Skeletal muscle satellite cell (primary cell): ENCODE measurements at regions not wholly inside any gene's neighbourhood (a gene's known extent, or its start where the extent isn't known, plus 50 kb on each side); places are given as distances from the start of the nearest gene placed in this dataset.

Experiments
- H3K27me3 ChIP-seq: 2 replicates; pipeline ENCODE4 v1.7.0; 2013; ENCODE audit warnings: low read length; ENCODE audit not compliant: control insufficient read depth, insufficient read depth
- H3K36me3 ChIP-seq: 2 replicates; pipeline ENCODE4 v1.7.0; 2013; ENCODE audit warnings: mild to moderate bottlenecking, control low read depth, low read length; ENCODE audit not compliant: insufficient read depth
- H3K4me1 ChIP-seq: 2 replicates; pipeline ENCODE4 v1.7.0; 2013; ENCODE audit warnings: low read length; ENCODE audit not compliant: control insufficient read depth, insufficient read depth
- H3K4me2 ChIP-seq: 2 replicates; pipeline ENCODE4 v1.7.0; 2013; ENCODE audit warnings: mild to moderate bottlenecking, low read length
- H3K4me3 ChIP-seq: 2 replicates; pipeline ENCODE4 v1.7.0; 2013; ENCODE audit warnings: low read length
- H3K9ac ChIP-seq: 2 replicates; pipeline ENCODE4 v1.7.0; 2013; ENCODE audit warnings: mild to moderate bottlenecking, low read depth, low read length, moderate library complexity
- H3K9me3 ChIP-seq: replicated peaks from 2 replicates; pipeline ENCODE4 v1.7.0; 2013; ENCODE audit warnings: mild to moderate bottlenecking, control low read depth, low read length

DNA sequence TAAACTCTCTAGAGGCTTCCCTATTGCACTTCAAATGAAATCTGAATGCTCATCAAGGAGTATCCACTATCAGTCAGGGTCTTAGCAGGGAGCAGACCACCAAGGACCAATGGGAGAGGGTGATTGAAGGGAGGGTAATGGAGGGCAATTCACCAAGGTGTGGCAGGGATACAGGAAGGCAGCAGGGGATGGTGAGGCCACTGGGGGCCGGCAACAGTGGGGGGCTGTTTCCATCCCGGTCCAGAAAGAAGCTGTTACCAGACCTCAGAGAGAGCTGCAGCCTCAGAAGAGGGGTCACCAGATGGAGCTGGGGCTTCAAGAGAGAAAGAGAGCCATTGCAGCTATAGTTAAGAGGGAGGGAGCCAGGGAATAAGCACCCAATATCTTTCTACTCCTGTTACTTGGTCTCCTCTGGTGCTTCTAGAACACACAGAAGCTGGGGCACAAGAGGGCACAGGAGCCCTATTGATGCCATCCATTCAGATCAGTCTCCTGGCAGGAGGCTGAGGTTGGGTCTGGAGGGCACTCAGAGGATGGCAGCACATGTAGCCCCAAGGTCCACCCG is 417.6 kb downstream of the PTPRU start:
- Histone ChIP-seq H3K9ac (no peak overlapping the region), H3K27me3 (no peaks in the 10 kb centered on the region), H3K4me1 (no peaks in the 10 kb centered on the region), H3K4me2 (no peak overlapping the region), H3K36me3 (no peaks in the 10 kb centered on the region), H3K9me3 (no peaks in the 10 kb centered on the region), H3K4me3 (no peak overlapping the region)

- no peaks in the 10 kb centered on the region for H3K4me1 ChIP-seq
- no peak overlapping the region for H3K4me3 ChIP-seq
- no peaks in the 10 kb centered on the region for H3K9me3 ChIP-seq
- H3K36me3 ChIP-seq = no peaks in the 10 kb centered on the region
- no peaks in the 10 kb centered on the region for H3K27me3 ChIP-seq
- H3K9ac ChIP-seq = no peak overlapping the region
- H3K4me2 ChIP-seq = no peak overlapping the region
Observed at GRCh38 chr1:29653034-29653810, 416.9 kb downstream of the PTPRU start.

DNA sequence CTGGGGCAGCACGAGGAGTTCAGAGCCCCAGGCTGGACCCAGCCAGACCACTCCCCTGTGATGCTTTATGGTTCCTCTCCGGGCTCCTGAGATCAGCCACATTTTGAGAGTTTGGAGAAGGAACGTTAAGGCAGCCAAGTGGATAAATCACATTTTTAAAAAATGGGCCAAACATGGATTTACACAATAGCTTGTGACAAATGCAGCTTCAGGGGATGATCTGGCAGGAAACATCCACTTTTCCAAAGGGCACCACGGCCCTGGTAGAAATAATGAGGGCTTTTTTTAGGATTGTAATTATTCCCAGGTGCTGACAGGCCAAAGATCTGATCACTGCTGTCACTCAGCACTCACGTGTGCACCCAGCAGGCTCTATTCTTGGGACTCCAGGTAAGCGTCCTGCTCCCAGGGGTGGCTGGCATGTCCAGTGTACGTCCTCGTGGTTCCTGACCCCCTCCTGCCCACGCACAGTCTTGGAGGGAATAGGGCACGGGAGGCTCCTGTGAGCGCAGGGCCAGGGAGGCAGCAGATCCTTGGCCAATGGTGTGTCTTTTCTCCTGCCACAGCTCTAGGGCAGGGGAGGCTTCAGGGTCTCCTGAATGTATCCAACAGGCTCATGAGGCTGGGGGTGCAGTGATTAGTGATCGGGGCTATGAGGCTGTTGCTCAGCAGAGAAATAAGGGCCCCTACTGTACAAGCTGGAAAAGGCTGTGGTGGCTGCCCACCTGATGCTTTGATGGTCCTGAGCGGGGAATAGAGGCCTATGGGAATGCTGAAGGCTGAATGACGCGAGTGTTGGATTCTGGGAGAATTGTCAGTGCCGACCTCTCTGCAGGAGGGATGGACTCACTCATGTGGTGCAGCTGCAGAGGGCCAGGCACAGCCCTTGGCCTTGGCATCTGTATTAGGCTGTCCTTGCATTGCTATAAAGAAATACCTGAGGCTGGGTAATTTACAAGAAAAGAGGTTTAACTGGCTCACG is 415.7 kb downstream of the PTPRU start:
- no peak overlapping the region for H3K9ac ChIP-seq
- no peaks in the 10 kb centered on the region for H3K36me3 ChIP-seq
- H3K4me2 ChIP-seq = no peak overlapping the region
- no peak overlapping the region for H3K4me3 ChIP-seq
- no peaks in the 10 kb centered on the region for H3K27me3 ChIP-seq
- no peaks in the 10 kb centered on the region for H3K9me3 ChIP-seq
- H3K4me1 ChIP-seq = no peaks in the 10 kb centered on the region

- Histone ChIP-seq H3K36me3 (no peaks in the 10 kb centered on the region), H3K9me3 (no peaks in the 10 kb centered on the region), H3K4me2 (no peak overlapping the region), H3K27me3 (no peaks in the 10 kb centered on the region), H3K4me1 (no peaks in the 10 kb centered on the region), H3K4me3 (no peak overlapping the region), H3K9ac (no peak overlapping the region)
Observed at GRCh38 chr1:29651246-29651645, 414.9 kb downstream of the PTPRU start.

DNA sequence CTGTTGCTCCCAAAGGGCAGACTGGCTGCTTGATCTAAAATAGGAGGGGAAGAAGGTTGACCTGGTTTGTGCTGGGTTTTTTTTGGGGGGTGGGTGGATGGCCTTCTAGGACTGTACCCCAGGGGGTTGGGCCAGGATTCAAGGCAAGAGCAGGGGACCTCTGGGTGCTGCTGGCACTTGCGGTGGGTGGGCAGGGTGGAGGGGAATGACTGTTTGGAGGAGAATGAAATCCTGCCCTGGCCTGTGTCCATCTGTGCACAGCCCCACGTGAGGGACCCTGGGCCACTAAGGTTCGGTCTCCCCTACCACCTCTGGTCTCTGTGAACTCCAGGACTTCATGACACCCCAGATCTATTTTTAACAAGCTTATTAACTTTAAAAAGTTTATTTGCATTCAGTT is 414.2 kb downstream of the PTPRU start:
- H3K9me3 ChIP-seq = no peaks in the 10 kb centered on the region
- H3K4me2 ChIP-seq = no peak overlapping the region
- no peaks in the 10 kb centered on the region for H3K27me3 ChIP-seq
- no peak overlapping the region for H3K9ac ChIP-seq
- no peak overlapping the region for H3K4me3 ChIP-seq
- H3K4me1 ChIP-seq = no peaks in the 10 kb centered on the region
- H3K36me3 ChIP-seq = no peaks in the 10 kb centered on the region

DNA sequence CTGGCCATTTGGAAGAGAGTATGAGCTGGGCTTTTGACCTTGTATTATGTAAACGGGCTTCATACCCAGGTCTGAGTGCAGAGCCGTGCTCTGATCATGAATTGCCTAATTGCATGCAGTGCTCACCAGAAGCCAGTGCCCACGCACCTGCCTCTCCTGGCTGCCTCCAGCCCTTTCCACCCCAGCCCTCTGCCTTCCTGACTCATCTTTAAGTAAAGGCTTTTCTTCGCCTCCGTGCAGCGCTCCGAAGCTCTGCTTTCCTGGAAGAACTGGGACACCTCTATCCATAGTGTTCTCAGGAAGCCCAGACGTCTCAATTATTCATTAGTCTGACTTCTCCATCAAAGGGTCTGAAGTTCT is 413.7 kb downstream of the PTPRU start:
- Histone ChIP-seq H3K9ac (no peak overlapping the region), H3K4me2 (no peak overlapping the region), H3K36me3 (no peaks in the 10 kb centered on the region), H3K4me1 (no peaks in the 10 kb centered on the region), H3K27me3 (no peaks in the 10 kb centered on the region), H3K4me3 (no peak overlapping the region), H3K9me3 (no peaks in the 10 kb centered on the region)

- Histone ChIP-seq H3K9me3 (no peaks in the 10 kb centered on the region), H3K4me3 (no peak overlapping the region), H3K9ac (no peak overlapping the region)
Observed at GRCh38 chr1:29649189-29650040, 413.1 kb downstream of the PTPRU start.

GRCh38 chr1:29648798-29649188 is 412.5 kb downstream of the PTPRU start:
- H3K4me3 ChIP-seq = no peak overlapping the region
- H3K27me3 ChIP-seq = no peaks in the 10 kb centered on the region
- H3K36me3 ChIP-seq = no peaks in the 10 kb centered on the region
- no peaks in the 10 kb centered on the region for H3K9me3 ChIP-seq
- H3K4me1 ChIP-seq = no peaks in the 10 kb centered on the region
- no peak overlapping the region for H3K9ac ChIP-seq
- H3K4me2 ChIP-seq = no peak overlapping the region

More at GRCh38 chr1:29649189-29650040, 413.1 kb downstream of the PTPRU start:
- Histone ChIP-seq H3K4me1 (no peaks in the 10 kb centered on the region), H3K4me2 (no peak overlapping the region), H3K27me3 (no peaks in the 10 kb centered on the region), H3K36me3 (no peaks in the 10 kb centered on the region)

DNA sequence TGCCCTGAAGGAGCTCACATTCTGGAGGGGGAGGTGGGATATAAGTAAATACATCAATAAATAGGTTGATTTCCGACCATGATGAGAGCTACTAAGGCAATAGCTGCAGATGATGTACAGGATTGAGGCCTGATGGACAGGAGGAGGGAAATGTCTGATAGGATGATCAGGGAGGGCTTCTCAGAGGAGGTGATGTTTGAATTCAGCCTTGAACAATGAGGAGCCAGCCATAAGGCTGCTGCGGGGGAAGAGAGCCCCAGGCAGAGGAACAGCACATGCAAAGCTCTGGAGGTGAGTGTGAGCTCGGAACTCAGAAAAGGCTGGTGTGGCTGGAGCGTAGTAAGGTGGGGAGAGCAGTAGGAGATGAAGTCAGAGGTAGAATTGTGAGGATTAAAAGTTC is 411.7 kb downstream of the PTPRU start:
- no peaks in the 10 kb centered on the region for H3K27me3 ChIP-seq
- no peaks in the 10 kb centered on the region for H3K4me1 ChIP-seq
- no peaks in the 10 kb centered on the region for H3K9me3 ChIP-seq
- no peak overlapping the region for H3K9ac ChIP-seq
- H3K4me2 ChIP-seq = no peak overlapping the region
- H3K36me3 ChIP-seq = no peaks in the 10 kb centered on the region
- no peak overlapping the region for H3K4me3 ChIP-seq

DNA sequence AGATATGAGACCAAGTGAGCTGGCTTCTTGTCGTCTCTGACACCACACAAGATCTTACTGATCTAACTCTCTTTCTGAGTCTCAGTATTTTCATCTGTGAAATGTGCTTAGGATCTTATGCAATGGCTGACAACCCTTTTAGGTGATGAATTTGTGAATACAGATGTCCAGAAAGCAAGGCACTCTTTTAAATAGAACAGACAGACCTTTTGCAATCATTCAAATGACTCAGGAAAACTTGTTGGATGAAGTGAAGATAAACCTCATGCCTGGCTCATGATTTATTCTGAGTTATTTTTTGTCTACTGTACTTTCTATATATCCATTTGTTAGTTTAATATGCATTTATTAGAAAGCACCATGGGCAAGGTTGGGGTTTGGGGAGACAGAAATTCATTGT is 411.3 kb downstream of the PTPRU start:
- H3K4me1 ChIP-seq = no peaks in the 10 kb centered on the region

More for the DNA sequence above, 411.3 kb downstream of the PTPRU start:
- no peaks in the 10 kb centered on the region for H3K36me3 ChIP-seq
- no peaks in the 10 kb centered on the region for H3K27me3 ChIP-seq
- H3K4me3 ChIP-seq = no peak overlapping the region
- no peak overlapping the region for H3K4me2 ChIP-seq
- no peaks in the 10 kb centered on the region for H3K9me3 ChIP-seq
- H3K9ac ChIP-seq = no peak overlapping the region
